K562 (cell line): ENCODE measurements at regions not wholly inside any gene's neighbourhood (a gene's known extent, or its start where the extent isn't known, plus 50 kb on each side); places are given as distances from the start of the nearest gene placed in this dataset.

ENCODE experiments used
- ATAC-seq: fragments of 200-7000 bp; cut with Tn5 transposase; 3 replicates; pipeline ENCODE4 v1.9.1; 2020; ENCODE audit warnings: moderate library complexity
- BruUV-seq: library from RNA; stranded (reverse); fragments of 400-500 nt; replicated peaks from 2 replicates; lab custom pipeline; 2021; lab: Mats Ljungman, UMichigan
- CTCF ChIA-PET: fragments of 300-600 bp; formaldehyde crosslinking; extraction: SDS; loops from one replicate; lab custom pipeline; 2021; ENCODE audit warnings: low intra/inter-chr PET ratio; lab: Yijun Ruan, JAX
- POLR2A ChIA-PET: fragments of 300-600, 350-650 bp; sonication (Branson Sonifier 250); formaldehyde crosslinking; extraction: SDS; loops from one replicate; lab custom pipeline; 2021; ENCODE audit warnings: antibody characterized with exemption, inconsistent platforms; lab: Yijun Ruan, JAX
- DNase-seq, 4 experiments: peaks; one replicate each; pipeline versions ENCODE4 v3.0.0 to v3.0.0-alpha.2; 2011 to 2018; ENCODE audit warnings: low spot score in 3 of 4, mixed read lengths in 3 of 4; ENCODE audit errors: extremely low read depth in 1 of 4
- FAIRE-seq: peaks from 2 replicates; lab custom pipeline; 2011; peaks lifted over from hg19 to GRCh38; lab: Jason Lieb, UNC
- H2AFZ ChIP-seq: 2 replicates; pipeline ENCODE4 v1.6.0; 2011; ENCODE audit warnings: low read depth, low read length, control low read depth, inconsistent platforms
- H3K27ac ChIP-seq: fragments of 200-600 bp; 3 replicates; pipeline ENCODE4 v1.8.0; 2011; ENCODE audit warnings: low read depth, mild to moderate bottlenecking, control low read depth, inconsistent platforms, low read length, moderate library complexity, mixed read lengths; ENCODE audit errors: extremely low read depth
- H3K27me3 ChIP-seq, 2 experiments: fragments of 300-600 bp in 1 of 2; 2 replicates in 1 of 2; 3 replicates in 1 of 2; pipeline versions ENCODE4 v1.6.0 to v1.8.0; 2011; ENCODE audit warnings: inconsistent platforms in 2 of 2, low read length in 2 of 2, mild to moderate bottlenecking in 1 of 2, mixed read lengths in 1 of 2, moderate library complexity in 1 of 2; ENCODE audit not compliant: control insufficient read depth in 2 of 2, insufficient read depth in 2 of 2
- H3K36me3 ChIP-seq: fragments of 300-600 bp; 3 replicates; pipeline ENCODE4 v1.8.0; 2011; ENCODE audit warnings: mild to moderate bottlenecking, low read length, inconsistent platforms; ENCODE audit not compliant: control insufficient read depth, insufficient read depth
- H3K4me1 ChIP-seq, 2 experiments: fragments of 200-600 bp in 1 of 2; replicated peaks in 1 of 2; 2 replicates in 1 of 2; 3 replicates in 1 of 2; pipeline versions ENCODE4 v1.5.1 to v1.8.0; 2011; ENCODE audit warnings: inconsistent platforms in 2 of 2, low read length in 2 of 2, mild to moderate bottlenecking in 1 of 2, mixed read lengths in 1 of 2, moderate library complexity in 1 of 2; ENCODE audit not compliant: control insufficient read depth in 2 of 2, insufficient read depth in 2 of 2
- H3K4me2 ChIP-seq: 2 replicates; pipeline ENCODE4 v1.6.1; 2011; ENCODE audit warnings: low read length, control low read depth, inconsistent platforms, mixed read lengths; ENCODE audit not compliant: insufficient read depth
- H3K4me3 ChIP-seq: fragments of 200-600 bp; sonication (generic), shearing (Covaris generic); 2 replicates; pipeline ENCODE4 v1.5.1; 2016; ENCODE audit warnings: control low read depth, inconsistent platforms
- H3K79me2 ChIP-seq: fragments of 200-600 bp; 3 replicates; pipeline ENCODE4 v1.8.0; 2011; ENCODE audit warnings: low read length, inconsistent platforms; ENCODE audit not compliant: control insufficient read depth, insufficient read depth
- H3K9ac ChIP-seq, 2 experiments: 2 replicates each; pipeline versions ENCODE4 v1.6.0 to v1.6.1; 2011; ENCODE audit warnings: low read depth in 2 of 2, low read length in 2 of 2, control low read depth in 1 of 2, inconsistent platforms in 1 of 2, mild to moderate bottlenecking in 1 of 2, mixed read lengths in 1 of 2; ENCODE audit not compliant: insufficient read depth in 1 of 2
- H3K9me1 ChIP-seq: one replicate; pipeline ENCODE4 v1.6.0; 2011; ENCODE audit warnings: inconsistent platforms, mild to moderate bottlenecking, low read length, moderate library complexity; ENCODE audit not compliant: control insufficient read depth, insufficient read depth
- H3K9me3 ChIP-seq: replicated peaks from 2 replicates; pipeline ENCODE4 v1.5.1; 2011; ENCODE audit warnings: low read depth, low read length, inconsistent platforms; ENCODE audit not compliant: control insufficient read depth, insufficient read depth
- H4K20me1 ChIP-seq: replicated peaks from 2 replicates; pipeline ENCODE4 v1.6.1; 2011; ENCODE audit warnings: low read length, inconsistent platforms, mixed read lengths; ENCODE audit not compliant: control insufficient read depth, insufficient read depth
- ATF1 ChIP-seq, 2 experiments: fragments of 450-650 bp in 1 of 2; IDR thresholded peaks; 2 replicates each; pipeline ENCODE4 v1.6.1; 2016; ENCODE audit warnings: missing compliant biosample characterization in 1 of 2, missing genetic modification characterization in 1 of 2
- BRD9 ChIP-seq: fragments of 450-650 bp; IDR thresholded peaks from 2 replicates; pipeline ENCODE4 v1.6.1; 2018; ENCODE audit warnings: low read depth; ENCODE audit not compliant: partially characterized antibody
- ERF ChIP-seq: fragments of 450-650 bp; formaldehyde crosslinking; IDR thresholded peaks from 2 replicates; pipeline ENCODE4 v1.4.0; 2020; ENCODE audit warnings: mild to moderate bottlenecking, mixed read lengths
- KAT2B ChIP-seq: IDR thresholded peaks from one replicate; pipeline ENCODE4 v1.6.1; 2012; ENCODE audit warnings: low read depth, mild to moderate bottlenecking, control low read depth, inconsistent platforms, low read length, moderate library complexity
- MCM5 ChIP-seq: fragments of 450-650 bp; IDR thresholded peaks from 2 replicates; pipeline ENCODE4 v1.6.1; 2016; ENCODE audit warnings: low read depth
- MTA3 ChIP-seq: fragments of 450-650 bp; formaldehyde crosslinking; IDR thresholded peaks from 2 replicates; pipeline ENCODE4 v1.6.1; 2017; ENCODE audit warnings: mild to moderate bottlenecking, borderline replicate concordance
- NCOA2 ChIP-seq, 2 experiments: fragments of 450-650 bp; IDR thresholded peaks; 2 replicates each; pipeline ENCODE4 v1.6.1; 2018; ENCODE audit warnings: mild to moderate bottlenecking in 2 of 2, moderate library complexity in 1 of 2; ENCODE audit not compliant: partially characterized antibody in 2 of 2
- NFRKB ChIP-seq: fragments of 450-650 bp; IDR thresholded peaks from 2 replicates; pipeline ENCODE4 v1.6.1; 2016; ENCODE audit warnings: low read depth
- POLR2AphosphoS2 ChIP-seq: IDR thresholded peaks from 2 replicates; pipeline ENCODE4 v1.6.1; 2012; ENCODE audit warnings: low read length, improper control_type of control experiment
- RBM15 ChIP-seq: fragments of 200-400 bp; formaldehyde crosslinking; IDR thresholded peaks from 2 replicates; pipeline ENCODE4 v1.6.1; 2018; ENCODE audit warnings: mild to moderate bottlenecking, low read length, moderate library complexity; ENCODE audit not compliant: insufficient read depth
- RHOXF2B ChIP-seq: fragments of 250-450 bp; sonication (Bioruptor Pico); conservative IDR thresholded peaks from 2 replicates; pipeline ENCODE4 v1.5.1; 2021
- SMARCB1 ChIP-seq: IDR thresholded peaks from 2 replicates; pipeline ENCODE4 v1.6.1; 2011; ENCODE audit warnings: improper control_type of control experiment, low read depth; ENCODE audit not compliant: insufficient read length
- TCFL5 ChIP-seq: fragments of 250-450 bp; sonication (Bioruptor Pico); conservative IDR thresholded peaks from 2 replicates; pipeline ENCODE4 v1.6.1; 2021; ENCODE audit warnings: mild to moderate bottlenecking, moderate library complexity, matching md5 sums
- WHSC1 ChIP-seq: IDR thresholded peaks from one replicate; pipeline ENCODE4 v1.6.1; 2012; ENCODE audit warnings: low read length, control low read depth, inconsistent platforms
- ZNF121 ChIP-seq: sonication (generic); formaldehyde crosslinking; conservative IDR thresholded peaks from 2 replicates; pipeline ENCODE4 v1.8.0; 2022; ENCODE audit warnings: missing genetic modification reagents
- ZNF282 ChIP-seq: sonication (generic); formaldehyde crosslinking; IDR thresholded peaks from 2 replicates; pipeline ENCODE4 v1.8.1; 2023; ENCODE audit warnings: missing genetic modification reagents
- WGBS: fragments of 100-300 bp; shearing (Covaris generic); methylation state at CpG from one replicate; pipeline ENCODE4 v1.1.6; 2016; ENCODE audit warnings: low coverage, mixed read lengths; ENCODE audit not compliant: insufficient coverage; ENCODE audit errors: missing lambda C conversion rate; 5-methylcytosine and 5-hydroxymethylcytosine counted together
- in situ Hi-C: fragments of 300-500 bp; cut with MboI; formaldehyde crosslinking; loops from 4 replicates; pipeline ENCODE4 v1.15.0; 2018; ENCODE audit warnings: inconsistent platforms, mixed read lengths
- intact Hi-C: fragments of 100-400 bp; cut with micrococcal nuclease; formaldehyde crosslinking; loops from 2 replicates; pipeline ENCODE4 v1.14.2; 2022
- TF ChIP-seq, protein P1 (sequence below), 2 experiments: IDR thresholded peaks; 2 replicates each; pipeline ENCODE4 v1.6.1; 2011; ENCODE audit warnings: borderline replicate concordance in 1 of 2, control low read depth in 1 of 2, low read depth in 1 of 2, low read length in 1 of 2, mild to moderate bottlenecking in 1 of 2, mixed read lengths in 1 of 2, moderate library complexity in 1 of 2; ENCODE audit not compliant: insufficient read depth in 1 of 2, insufficient read length in 1 of 2, poor library complexity in 1 of 2, severe bottlenecking in 1 of 2; ENCODE audit errors: extremely low read depth in 1 of 2
- TF ChIP-seq, protein P2 (sequence below): fragments of 250-450 bp; sonication (Bioruptor Pico); IDR thresholded peaks from 2 replicates; pipeline ENCODE4 v1.5.0; 2022; ENCODE audit warnings: mild to moderate bottlenecking
- TF ChIP-seq, protein P3 (sequence below): fragments of 450-650 bp; IDR thresholded peaks from one replicate; pipeline ENCODE4 v1.6.1; 2018; ENCODE audit warnings: mild to moderate bottlenecking, moderate library complexity; ENCODE audit not compliant: partially characterized antibody

DNA sequence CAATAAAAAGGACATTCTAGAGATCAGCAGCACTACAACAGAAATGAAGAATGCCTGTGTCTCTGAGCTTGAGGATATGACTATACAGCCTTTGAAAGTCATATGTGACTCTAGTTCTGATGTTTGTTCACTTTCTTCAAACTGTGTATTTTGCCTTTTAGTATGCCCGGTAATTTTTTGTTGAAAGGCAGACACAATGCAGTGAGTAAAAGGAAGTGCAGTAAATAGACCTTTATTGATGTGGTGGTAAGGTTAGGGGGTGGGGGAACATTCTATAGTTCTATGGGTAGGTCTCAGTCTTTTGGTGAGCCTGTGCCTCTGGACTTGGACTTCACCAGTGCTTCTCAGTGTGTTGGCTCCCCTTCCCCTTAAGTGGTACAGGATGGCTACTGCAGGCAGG lies 143.5 kb upstream of the CDC14C start (continued):
- TF ChIP-seq NCOA2 (IDR thresholded peaks at IDR 0.05; ENCODE audit: partially characterized antibody in 2 of 2), result no peak
- TF ChIP-seq, protein P1, sequence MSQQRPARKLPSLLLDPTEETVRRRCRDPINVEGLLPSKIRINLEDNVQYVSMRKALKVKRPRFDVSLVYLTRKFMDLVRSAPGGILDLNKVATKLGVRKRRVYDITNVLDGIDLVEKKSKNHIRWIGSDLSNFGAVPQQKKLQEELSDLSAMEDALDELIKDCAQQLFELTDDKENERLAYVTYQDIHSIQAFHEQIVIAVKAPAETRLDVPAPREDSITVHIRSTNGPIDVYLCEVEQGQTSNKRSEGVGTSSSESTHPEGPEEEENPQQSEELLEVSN (IDR thresholded peaks at IDR 0.05; ENCODE audit: borderline replicate concordance in 1 of 2, extremely low read depth in 1 of 2, insufficient read depth in 1 of 2, insufficient read length in 1 of 2, low read depth in 1 of 2, low read length in 1 of 2, poor library complexity in 1 of 2, severe bottlenecking in 1 of 2), result no peak

DNA sequence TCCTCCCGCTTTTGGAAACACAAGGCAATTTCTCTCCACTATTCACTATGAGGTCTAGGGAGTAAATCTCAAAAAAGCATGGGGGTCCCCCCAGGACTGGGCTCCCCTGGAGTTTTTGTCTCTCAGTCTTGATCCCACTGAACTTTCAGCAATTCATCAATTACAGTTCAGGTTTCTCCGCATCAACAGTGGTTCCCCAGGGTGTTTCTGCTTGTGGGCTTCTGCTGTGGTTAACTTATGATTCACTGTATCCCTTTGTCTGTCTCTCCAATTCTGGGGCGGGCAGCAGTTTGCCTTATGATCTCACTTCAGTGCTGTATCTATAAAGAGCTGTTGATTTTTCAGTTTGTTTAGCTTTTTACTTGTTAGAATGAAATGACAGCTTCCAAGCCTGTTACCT lies 142.6 kb upstream of the CDC14C start:
- no peak for ATAC-seq
- Histone ChIP-seq H3K9me1 (no peaks in the 10 kb centered on the region), H3K27me3 (no peaks in the 10 kb centered on the region), H4K20me1 (no peaks in the 10 kb centered on the region), H3K36me3 (no peaks in the 10 kb centered on the region), H3K79me2 (no peaks in the 10 kb centered on the region), H3K9me3 (no peaks in the 10 kb centered on the region; the same call in 1 of the 2 replicates), H3K4me3 (no peak overlapping the region), H3K9ac (no peak overlapping the region), H3K4me2 (no peak overlapping the region), H3K4me1 (no peaks in the 10 kb centered on the region), H2AFZ (no peak overlapping the region), H3K27ac (no peak overlapping the region)
- 0% methylated on average over 2 of the region's 3 CpGs for WGBS
- FAIRE-seq, result no peak
- ChIA-PET CTCF (interaction anchor here (0.5 kb wide), 1 partner anchor 8 kb away, joined by 4 read pairs; no protein-coding TSS in a partner anchor), POLR2A (no interaction called here)
- intact Hi-C loops, result no loop called here
- DNase-seq, result no peak
- in situ Hi-C loops, result no loop called here
- no TSS peak for BruUV-seq
- no peak for TF ChIP-seq WHSC1
- TF ChIP-seq KAT2B, result no peak
- no peak for TF ChIP-seq RHOXF2B (CRISPR knock-in tag)
- no peak for TF ChIP-seq MTA3
- TF ChIP-seq, protein P2, sequence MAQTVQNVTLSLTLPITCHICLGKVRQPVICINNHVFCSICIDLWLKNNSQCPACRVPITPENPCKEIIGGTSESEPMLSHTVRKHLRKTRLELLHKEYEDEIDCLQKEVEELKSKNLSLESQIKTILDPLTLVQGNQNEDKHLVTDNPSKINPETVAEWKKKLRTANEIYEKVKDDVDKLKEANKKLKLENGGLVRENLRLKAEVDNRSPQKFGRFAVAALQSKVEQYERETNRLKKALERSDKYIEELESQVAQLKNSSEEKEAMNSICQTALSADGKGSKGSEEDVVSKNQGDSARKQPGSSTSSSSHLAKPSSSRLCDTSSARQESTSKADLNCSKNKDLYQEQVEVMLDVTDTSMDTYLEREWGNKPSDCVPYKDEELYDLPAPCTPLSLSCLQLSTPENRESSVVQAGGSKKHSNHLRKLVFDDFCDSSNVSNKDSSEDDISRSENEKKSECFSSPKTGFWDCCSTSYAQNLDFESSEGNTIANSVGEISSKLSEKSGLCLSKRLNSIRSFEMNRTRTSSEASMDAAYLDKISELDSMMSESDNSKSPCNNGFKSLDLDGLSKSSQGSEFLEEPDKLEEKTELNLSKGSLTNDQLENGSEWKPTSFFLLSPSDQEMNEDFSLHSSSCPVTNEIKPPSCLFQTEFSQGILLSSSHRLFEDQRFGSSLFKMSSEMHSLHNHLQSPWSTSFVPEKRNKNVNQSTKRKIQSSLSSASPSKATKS (CRISPR knock-in tag), result no peak
- TF ChIP-seq, protein P3, sequence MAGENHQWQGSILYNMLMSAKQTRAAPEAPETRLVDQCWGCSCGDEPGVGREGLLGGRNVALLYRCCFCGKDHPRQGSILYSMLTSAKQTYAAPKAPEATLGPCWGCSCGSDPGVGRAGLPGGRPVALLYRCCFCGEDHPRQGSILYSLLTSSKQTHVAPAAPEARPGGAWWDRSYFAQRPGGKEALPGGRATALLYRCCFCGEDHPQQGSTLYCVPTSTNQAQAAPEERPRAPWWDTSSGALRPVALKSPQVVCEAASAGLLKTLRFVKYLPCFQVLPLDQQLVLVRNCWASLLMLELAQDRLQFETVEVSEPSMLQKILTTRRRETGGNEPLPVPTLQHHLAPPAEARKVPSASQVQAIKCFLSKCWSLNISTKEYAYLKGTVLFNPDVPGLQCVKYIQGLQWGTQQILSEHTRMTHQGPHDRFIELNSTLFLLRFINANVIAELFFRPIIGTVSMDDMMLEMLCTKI, result no peak
- no peak for TF ChIP-seq MCM5
- TF ChIP-seq ERF (CRISPR knock-in tag), result no peak
- TF ChIP-seq SMARCB1, result no peak
- TF ChIP-seq RBM15, result no peak
- TF ChIP-seq ZNF121, result no peak
- TF ChIP-seq ZNF282, result no peak
- TF ChIP-seq ATF1 (CRISPR knock-in tag; IDR thresholded peaks at IDR 0.05), result no peak
- TF ChIP-seq ATF1 (tag; IDR thresholded peaks at IDR 0.05), result no peak
- no peak for TF ChIP-seq TCFL5 (CRISPR knock-in tag)
- TF ChIP-seq POLR2AphosphoS2, result no peak
- no peak for TF ChIP-seq NFRKB
- no peak for TF ChIP-seq BRD9
